Dendritic cell treated with granulocyte-macrophage colony-stimulating factor and Interleukin-4, amounts not matched to agents 40 ng/mL and 50 ng/mL, for 4 days (primary cell): ENCODE measurements at regions not wholly inside any gene's neighbourhood (a gene's known extent, or its start where the extent isn't known, plus 50 kb on each side); places are given as distances from the start of the nearest gene placed in this dataset.
"Not testable (repeated sequence)": the region's sequence is repeated elsewhere in the genome, so short reads cannot be mapped to it uniquely, and the experiment has no call there.

Experiments used
- H3K27ac Mint-ChIP-seq: one replicate; pipeline ENCODE4 v1.8.0; 2022; ENCODE audit warnings: mild to moderate bottlenecking, mixed read lengths
- H3K27me3 Mint-ChIP-seq: one replicate; pipeline ENCODE4 v1.8.0; 2022; ENCODE audit warnings: mild to moderate bottlenecking, mixed read lengths
- H3K36me3 Mint-ChIP-seq: one replicate; pipeline ENCODE4 v1.8.0; 2022; ENCODE audit warnings: low read depth, mixed read lengths
- H3K4me1 Mint-ChIP-seq: one replicate; pipeline ENCODE4 v1.8.0; 2022; ENCODE audit warnings: low read depth, mixed read lengths
- H3K4me3 Mint-ChIP-seq: one replicate; pipeline ENCODE4 v1.8.0; 2022; ENCODE audit warnings: mild to moderate bottlenecking, moderate library complexity, mixed read lengths
- H3K9me3 Mint-ChIP-seq: one replicate; pipeline ENCODE4 v1.8.0; 2022; ENCODE audit warnings: mixed read lengths
- intact Hi-C: fragments of 100-400 bp; cut with micrococcal nuclease; formaldehyde crosslinking; loops from one replicate; pipeline ENCODE4 v1.15.0; 2022

DNA sequence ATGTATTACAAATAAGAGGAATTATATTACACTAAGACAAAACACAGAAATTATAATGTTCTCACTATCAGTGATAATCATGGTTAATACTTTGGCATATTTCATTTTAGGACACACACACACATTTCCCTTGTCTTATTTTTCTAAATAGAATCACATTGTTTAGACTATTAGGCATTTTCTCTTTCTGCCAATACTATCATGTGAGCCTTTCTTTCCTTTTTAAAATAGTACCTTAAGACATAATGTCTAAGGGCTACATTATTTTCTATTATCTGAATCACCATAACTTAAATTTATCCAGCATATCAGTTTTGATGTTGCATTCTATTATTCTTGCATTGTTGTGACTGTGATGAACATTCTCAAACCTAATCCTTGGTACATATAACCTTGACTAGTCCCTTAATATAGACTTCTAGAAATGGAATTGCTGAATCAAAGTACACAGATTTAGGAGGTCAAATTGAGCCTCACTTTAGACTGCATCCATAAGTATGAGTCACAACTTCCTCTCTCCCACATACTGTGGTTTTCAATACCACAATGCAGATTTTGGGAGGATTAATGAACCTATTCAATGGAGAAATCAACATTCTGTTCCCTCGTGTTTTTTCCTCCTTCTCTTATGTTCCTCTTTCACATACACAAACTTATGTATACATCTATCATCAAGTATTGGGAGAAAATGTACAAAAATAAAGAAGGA, 212.6 kb downstream of the MOXD1 start:
- intact Hi-C loops, result no loop called here
- H3K27ac Mint-ChIP-seq, result no peak overlapping the region
- H3K27me3 Mint-ChIP-seq, result no peaks in the 10 kb centered on the region
- no peak overlapping the region for H3K4me3 Mint-ChIP-seq
- no peaks in the 10 kb centered on the region for H3K9me3 Mint-ChIP-seq
- H3K4me1 Mint-ChIP-seq, result peaks cover 5% of the 10 kb centered on the region
- H3K36me3 Mint-ChIP-seq, result no peaks in the 10 kb centered on the region

DNA sequence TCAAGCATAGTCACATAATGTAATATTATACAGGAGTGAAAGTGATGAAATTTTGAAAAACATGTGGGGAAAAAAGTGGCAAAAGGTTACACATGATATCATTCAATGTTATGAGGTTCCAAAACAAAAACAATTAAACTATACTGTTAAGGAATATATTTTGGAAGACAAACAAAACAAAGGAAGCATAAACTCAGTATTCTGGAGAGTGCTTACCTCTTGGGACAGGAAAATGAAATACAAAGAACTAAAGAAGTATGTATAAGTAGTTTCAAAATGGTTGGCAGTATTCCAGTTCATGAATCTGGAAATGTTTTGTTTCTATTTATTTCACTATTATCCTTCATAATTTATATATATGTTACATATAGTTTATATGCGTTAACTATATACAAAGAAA, 213.5 kb downstream of the MOXD1 start:
- Mint-ChIP-seq H3K4me1 (peaks cover 5% of the 10 kb centered on the region), H3K36me3 (no peaks in the 10 kb centered on the region), H3K27ac (no peak overlapping the region), H3K9me3 (no peaks in the 10 kb centered on the region), H3K27me3 (no peaks in the 10 kb centered on the region), H3K4me3 (no peak overlapping the region)
- intact Hi-C loops, result no loop called here

DNA sequence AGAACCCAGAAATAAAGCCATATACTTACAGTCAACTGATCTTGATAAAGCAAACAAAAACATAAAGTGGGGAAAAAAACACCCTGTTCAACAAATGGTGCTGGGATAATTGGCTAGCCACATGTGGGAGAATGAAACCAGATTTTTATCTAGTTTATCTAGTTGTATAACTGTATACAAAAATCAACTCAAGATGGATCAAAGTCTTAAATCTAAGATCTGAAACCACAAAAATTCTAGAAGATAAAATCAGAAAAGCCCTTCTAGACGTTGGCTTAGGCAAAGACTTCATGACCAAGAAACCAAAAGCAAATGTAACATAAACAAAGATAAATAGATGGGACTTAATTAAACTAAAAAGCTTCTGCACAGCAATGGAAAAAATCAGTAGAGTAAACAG, 216.3 kb downstream of the MOXD1 start:
- H3K4me1 Mint-ChIP-seq, H3K27me3 Mint-ChIP-seq, H3K27ac Mint-ChIP-seq, intact Hi-C loops, H3K4me3 Mint-ChIP-seq, H3K36me3 Mint-ChIP-seq: not testable (repeated sequence)
- H3K9me3 Mint-ChIP-seq, result peaks cover 11% of the 10 kb centered on the region

DNA sequence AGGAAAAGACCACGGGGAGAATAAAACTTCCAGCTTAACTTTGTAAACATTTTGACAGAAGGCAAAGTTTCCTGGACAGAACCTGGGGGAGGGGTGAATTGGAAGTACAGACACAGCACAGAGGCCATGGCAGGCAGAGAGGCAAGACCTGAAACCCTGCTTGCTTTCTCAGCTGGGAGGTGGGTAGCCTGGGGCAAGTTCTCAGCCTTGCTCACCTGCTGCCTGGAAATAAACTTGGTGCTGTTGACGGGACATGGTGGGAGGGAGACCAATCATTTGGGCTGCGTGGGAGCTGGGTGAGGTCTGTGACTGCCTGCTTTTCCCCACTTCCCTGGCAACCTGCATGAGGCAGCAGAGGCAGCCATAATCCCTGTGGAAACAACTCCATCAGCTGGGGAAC, 221.3 kb downstream of the MOXD1 start:
- no peaks in the 10 kb centered on the region for H3K36me3 Mint-ChIP-seq
- peaks cover 36% of the 10 kb centered on the region for H3K9me3 Mint-ChIP-seq
- no peaks in the 10 kb centered on the region for H3K4me1 Mint-ChIP-seq
- no peak overlapping the region for H3K4me3 Mint-ChIP-seq
- no peaks in the 10 kb centered on the region for H3K27me3 Mint-ChIP-seq
- intact Hi-C loops, result no loop called here
- H3K27ac Mint-ChIP-seq, result no peak overlapping the region

DNA sequence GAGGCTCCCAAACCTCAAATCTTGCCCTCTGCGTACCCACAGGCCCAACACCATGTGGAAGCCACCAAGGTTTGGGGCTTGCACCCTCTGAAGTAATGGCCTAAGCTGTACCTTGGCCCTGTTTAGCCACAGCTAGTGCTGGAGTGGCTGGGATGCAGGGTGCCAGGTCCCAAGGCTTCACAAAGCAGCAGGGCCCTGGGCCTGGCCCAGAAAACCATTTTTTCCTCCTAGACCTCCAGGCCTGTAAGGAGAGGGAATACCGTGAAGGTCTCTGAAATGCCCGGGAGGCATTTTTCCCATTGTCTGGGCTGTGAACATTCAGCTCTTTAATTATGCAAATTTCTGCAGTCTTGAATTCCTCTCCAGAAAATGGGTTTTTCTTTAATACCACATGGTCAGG, 223.7 kb upstream of the CCN2 start:
- intact Hi-C loops, result no loop called here
- Mint-ChIP-seq H3K36me3 (no peaks in the 10 kb centered on the region), H3K27me3 (no peaks in the 10 kb centered on the region), H3K4me1 (no peaks in the 10 kb centered on the region), H3K9me3 (peaks cover 37% of the 10 kb centered on the region), H3K27ac (no peak overlapping the region), H3K4me3 (no peak overlapping the region)

DNA sequence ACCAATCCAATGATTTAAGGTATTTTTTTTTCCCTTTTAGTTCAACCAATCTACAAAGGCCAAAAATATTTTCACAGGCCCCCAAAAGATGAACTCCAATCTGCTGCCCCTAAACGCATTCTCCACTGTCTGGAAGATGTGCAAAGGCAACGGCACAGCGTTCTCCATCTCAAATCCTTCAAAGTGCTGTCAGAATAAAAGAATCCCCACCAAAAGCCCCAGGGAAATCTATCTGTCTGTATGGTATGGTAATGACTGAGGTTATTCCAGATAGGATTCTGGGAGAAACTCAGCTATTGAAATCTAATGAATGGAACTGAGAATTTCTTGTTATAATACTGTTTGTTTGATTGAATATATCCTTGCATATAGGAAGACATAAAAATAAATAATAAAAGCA, 217.8 kb upstream of the CCN2 start:
- Mint-ChIP-seq H3K27ac (no peak overlapping the region), H3K36me3 (no peaks in the 10 kb centered on the region)

DNA sequence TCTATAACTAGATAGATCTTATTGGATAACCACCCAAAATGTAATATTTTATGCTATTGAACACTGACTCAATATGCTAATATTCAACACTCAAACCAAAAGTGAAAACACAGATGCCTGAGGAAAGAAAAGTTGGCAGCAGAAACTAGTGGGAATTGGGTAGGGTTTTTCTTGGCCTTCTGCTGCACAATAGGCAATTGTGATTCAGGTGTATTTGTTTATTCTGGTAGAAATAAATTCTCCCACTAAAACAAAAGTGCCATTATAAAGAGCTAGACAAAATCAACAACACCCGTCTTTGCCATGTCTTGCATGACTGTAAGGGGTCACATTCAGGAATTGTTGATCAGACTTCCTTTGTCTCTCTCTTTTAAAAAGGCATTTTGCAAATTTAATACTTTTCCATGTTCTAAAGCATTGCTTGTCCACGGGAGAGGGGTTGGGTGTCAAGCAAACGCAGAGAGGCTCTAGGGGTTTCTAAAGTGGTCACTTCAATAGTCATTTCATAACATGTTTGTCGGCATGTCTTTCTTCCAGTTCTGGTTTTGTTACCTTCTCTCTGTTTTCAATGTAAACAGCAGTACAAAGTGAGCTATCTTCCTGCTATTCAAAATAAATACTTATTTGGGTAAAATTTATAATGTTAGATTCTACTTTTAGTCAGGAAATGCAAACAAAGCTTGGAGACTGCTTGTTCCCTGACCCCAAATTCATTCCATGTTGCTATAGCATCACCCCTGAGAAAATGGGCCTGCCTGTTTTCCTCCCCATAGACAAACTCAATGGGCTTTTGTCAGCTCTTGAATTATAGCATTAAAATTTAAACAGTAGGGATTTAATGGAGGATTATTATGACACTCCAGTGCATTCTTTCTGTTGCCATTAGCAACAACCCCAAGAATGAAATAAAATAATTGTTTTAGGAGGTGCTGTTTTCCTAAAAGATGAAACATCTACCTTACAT, 217.0 kb upstream of the CCN2 start:
- H3K27me3 Mint-ChIP-seq, result no peaks in the 10 kb centered on the region
- intact Hi-C loops, result no loop called here
- H3K27ac Mint-ChIP-seq, result no peak overlapping the region
- no peaks in the 10 kb centered on the region for H3K4me1 Mint-ChIP-seq
- no peak overlapping the region for H3K4me3 Mint-ChIP-seq
- H3K9me3 Mint-ChIP-seq, result no peaks in the 10 kb centered on the region
- no peaks in the 10 kb centered on the region for H3K36me3 Mint-ChIP-seq

More for the DNA sequence above, 217.8 kb upstream of the CCN2 start:
- Mint-ChIP-seq H3K9me3 (peaks cover 6% of the 10 kb centered on the region), H3K27me3 (no peaks in the 10 kb centered on the region), H3K4me1 (no peaks in the 10 kb centered on the region), H3K4me3 (no peak overlapping the region)
- intact Hi-C loops, result no loop called here

DNA sequence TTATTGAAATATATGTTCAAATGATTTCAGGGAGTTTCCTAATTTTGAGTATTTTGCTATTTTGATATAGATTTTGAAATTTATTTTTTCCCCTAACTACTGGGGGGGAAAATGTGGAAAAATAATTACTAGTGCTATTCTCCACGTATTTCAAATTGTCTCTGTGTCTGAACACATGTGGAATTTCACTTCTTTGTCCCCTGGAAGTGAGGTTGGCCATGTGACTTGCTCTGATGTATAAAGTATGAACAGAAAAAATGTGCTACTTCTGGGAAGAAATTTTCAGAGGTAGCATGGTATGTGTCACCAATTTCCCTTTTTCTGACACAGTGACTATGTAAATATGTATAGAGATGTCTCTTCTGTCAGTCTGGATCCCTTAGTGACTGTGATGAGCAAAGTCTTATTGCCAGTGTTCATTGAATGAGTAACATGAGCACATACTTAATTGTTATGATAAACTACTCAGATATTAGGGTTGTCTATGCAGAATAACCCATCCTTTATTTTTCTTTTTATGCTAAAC, 215.4 kb upstream of the CCN2 start:
- intact Hi-C loops, result no loop called here
- H3K27ac Mint-ChIP-seq, result no peak overlapping the region
- no peaks in the 10 kb centered on the region for H3K27me3 Mint-ChIP-seq
- no peaks in the 10 kb centered on the region for H3K9me3 Mint-ChIP-seq
- no peaks in the 10 kb centered on the region for H3K36me3 Mint-ChIP-seq
- H3K4me3 Mint-ChIP-seq, result no peak overlapping the region
- H3K4me1 Mint-ChIP-seq, result no peaks in the 10 kb centered on the region

DNA sequence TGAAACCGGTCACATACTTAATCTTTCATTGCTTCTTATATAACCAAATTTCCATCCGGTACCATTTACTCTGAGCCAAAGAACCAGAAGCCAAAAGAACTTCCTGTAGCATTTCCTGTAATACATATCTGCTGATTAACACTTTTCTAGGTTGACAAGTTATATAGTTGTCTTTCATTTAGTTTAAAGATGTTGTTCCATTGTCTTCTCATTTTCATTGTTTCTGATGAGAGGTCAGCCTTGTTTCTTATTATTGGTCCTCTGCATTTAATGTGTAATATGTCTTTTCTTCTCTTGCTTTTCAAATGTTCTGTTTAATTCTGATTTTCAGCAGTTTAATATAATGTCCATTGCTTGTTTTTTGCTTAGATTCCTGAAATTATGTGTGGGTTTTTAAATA, 214.5 kb upstream of the CCN2 start:
- no peak overlapping the region for H3K27ac Mint-ChIP-seq
- no peaks in the 10 kb centered on the region for H3K27me3 Mint-ChIP-seq
- no peaks in the 10 kb centered on the region for H3K4me1 Mint-ChIP-seq
- intact Hi-C loops, result no loop called here
- H3K36me3 Mint-ChIP-seq, result no peaks in the 10 kb centered on the region
- H3K9me3 Mint-ChIP-seq, result no peaks in the 10 kb centered on the region
- H3K4me3 Mint-ChIP-seq, result no peak overlapping the region

DNA sequence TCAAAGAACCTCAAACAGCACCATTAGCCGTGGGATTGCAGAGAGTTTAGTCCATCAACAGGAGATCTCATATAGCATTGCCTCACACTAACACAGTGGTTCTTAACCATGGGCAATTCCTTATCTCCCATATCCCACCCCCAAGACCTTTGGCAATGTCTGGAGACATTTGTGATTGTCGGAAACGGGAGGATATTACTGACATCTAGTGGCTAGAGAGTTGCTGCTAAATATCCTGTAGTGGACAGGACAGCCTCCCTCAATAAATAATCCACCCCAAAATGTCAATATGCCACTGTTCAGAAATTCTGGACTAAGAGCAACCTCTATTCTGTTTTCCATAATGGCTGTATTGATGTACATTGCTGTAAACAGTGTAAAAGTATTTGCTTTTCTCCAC, 210.1 kb upstream of the CCN2 start:
- Mint-ChIP-seq H3K36me3 (no peaks in the 10 kb centered on the region), H3K27ac (no peak overlapping the region), H3K9me3 (no peaks in the 10 kb centered on the region), H3K27me3 (no peaks in the 10 kb centered on the region), H3K4me1 (no peaks in the 10 kb centered on the region), H3K4me3 (no peak overlapping the region)
- intact Hi-C loops, result no loop called here

DNA sequence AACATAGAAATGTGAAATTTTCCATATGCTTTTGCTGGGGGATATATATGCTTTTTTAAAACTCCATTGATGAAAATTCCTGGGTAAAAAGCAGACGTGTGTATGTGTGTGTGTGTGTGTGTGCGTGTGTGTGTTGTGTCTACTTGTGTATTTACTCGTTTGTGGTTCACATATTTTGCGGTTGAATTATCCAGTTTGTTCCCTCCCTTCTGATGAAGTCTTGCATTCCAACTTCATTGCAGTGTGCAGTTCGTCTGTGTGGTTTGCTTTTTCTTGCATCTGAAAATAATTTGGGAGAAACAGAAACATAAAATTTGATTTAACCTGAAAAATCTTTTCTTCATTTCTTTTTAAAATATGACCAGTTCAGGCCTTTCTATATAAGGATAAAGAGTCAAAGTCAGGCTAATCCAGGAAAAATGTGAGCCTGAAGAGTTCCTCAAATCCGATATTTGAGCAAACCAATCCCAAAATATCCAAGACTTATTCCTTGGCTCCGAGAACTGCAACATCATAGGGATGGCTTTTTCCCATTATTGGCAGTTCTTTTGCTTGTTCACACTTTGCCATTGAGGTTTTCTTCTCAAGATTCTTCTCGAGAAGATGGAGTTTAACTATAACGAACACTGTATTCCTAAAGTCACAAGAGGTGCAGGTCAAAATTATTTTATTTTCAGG, 202.2 kb upstream of the CCN2 start:
- Mint-ChIP-seq H3K27me3 (no peaks in the 10 kb centered on the region), H3K4me1 (no peaks in the 10 kb centered on the region), H3K27ac (no peak overlapping the region), H3K36me3 (no peaks in the 10 kb centered on the region), H3K9me3 (no peaks in the 10 kb centered on the region), H3K4me3 (no peak overlapping the region)
- intact Hi-C loops, result no loop called here

DNA sequence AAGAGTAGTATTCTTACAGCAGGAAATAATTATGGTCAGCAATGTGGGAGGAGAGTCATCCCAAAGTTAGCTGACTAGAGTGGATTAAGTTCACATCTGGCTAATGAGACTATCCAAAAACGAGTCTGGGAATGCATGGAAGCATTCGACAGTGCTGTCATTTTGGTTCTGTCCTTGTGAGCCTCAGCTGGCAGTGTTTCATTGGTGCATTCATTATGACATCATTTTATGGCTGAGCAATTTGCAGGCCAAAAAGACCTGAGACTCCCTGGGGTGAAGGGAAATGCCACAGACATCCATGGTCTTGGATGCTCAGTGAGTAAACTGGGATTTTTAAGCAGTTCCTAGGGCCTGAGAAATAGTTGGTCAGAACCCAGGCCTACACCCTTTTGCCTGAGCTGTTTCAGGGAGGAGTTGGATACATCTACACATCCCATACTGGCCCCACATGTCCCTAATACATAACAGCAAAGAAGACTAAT, 196.4 kb upstream of the CCN2 start:
- no peak overlapping the region for H3K4me3 Mint-ChIP-seq
- intact Hi-C loops, result no loop called here

DNA sequence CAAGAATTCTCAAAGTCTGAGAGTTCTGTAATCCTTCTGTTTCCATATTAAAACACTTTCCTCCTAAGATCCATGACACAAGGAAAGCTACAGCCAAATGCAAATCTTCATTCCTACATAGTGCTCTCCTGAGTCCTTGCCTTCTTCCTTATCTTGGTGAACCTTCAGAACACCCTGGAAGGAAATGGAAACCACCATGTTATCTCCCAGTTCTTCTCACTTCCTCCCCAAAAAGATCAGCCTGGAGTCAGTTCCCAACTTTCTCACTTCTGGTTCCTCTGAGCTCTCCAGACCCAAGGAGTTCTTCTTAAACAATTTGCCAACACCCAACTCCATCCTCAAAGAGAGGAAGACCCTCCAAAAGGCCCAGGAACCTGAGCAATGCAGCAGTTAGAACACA, 193.3 kb upstream of the CCN2 start:
- Mint-ChIP-seq H3K4me1 (no peaks in the 10 kb centered on the region), H3K9me3 (peaks cover 5% of the 10 kb centered on the region), H3K4me3 (no peak overlapping the region), H3K27ac (no peak overlapping the region), H3K27me3 (no peaks in the 10 kb centered on the region), H3K36me3 (no peaks in the 10 kb centered on the region)
- intact Hi-C loops, result no loop called here

More for the DNA sequence above, 196.4 kb upstream of the CCN2 start:
- no peaks in the 10 kb centered on the region for H3K36me3 Mint-ChIP-seq
- H3K27me3 Mint-ChIP-seq, result no peaks in the 10 kb centered on the region
- H3K4me1 Mint-ChIP-seq, result no peaks in the 10 kb centered on the region
- peaks cover 5% of the 10 kb centered on the region for H3K9me3 Mint-ChIP-seq
- H3K27ac Mint-ChIP-seq, result no peak overlapping the region

DNA sequence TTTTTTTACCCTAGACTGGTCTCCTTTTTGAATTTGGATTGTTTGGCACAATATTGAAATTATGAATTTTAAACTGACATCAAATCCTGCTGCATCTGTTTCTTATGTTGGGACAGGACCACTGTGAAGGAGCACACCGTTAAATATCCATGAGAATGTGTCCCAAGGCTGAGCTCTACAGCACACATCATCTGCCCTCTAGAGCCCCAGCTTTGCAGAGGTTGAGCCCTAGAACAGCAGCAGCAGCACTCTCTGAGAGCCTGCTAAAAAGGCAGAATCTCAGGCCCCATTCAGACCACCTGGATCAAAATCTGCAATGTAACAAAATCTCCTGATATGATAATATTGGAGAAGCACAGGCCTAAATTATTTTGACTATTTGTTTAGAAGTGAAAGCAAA, 192.1 kb upstream of the CCN2 start:
- Mint-ChIP-seq H3K4me1 (no peaks in the 10 kb centered on the region), H3K9me3 (peaks cover 5% of the 10 kb centered on the region), H3K36me3 (no peaks in the 10 kb centered on the region), H3K27ac (no peak overlapping the region), H3K4me3 (no peak overlapping the region), H3K27me3 (no peaks in the 10 kb centered on the region)
- intact Hi-C loops, result no loop called here
